Stomach (tissue), 4 donors: ENCODE measurements at regions not wholly inside any gene's neighbourhood (a gene's known extent, or its start where the extent isn't known, plus 50 kb on each side); places are given as distances from the start of the nearest gene placed in this dataset.

ENCODE experiments used
- CTCF ChIP-seq, 7 experiments: fragments of 450-650 bp in 4 of 7; fragments of 200-600 bp in 3 of 7; sonication (generic) in 3 of 7; IDR thresholded peaks; one replicate each; pipeline ENCODE4 v1.5.1; 2016 to 2019; ENCODE audit warnings: antibody characterized with exemption in 7 of 7, control low read depth in 2 of 7, mild to moderate bottlenecking in 1 of 7
- POLR2AphosphoS5 ChIP-seq, 3 donors: sonication (generic); formaldehyde crosslinking; IDR thresholded peaks; one replicate each; pipeline ENCODE4 v1.6.1; 2016; ENCODE audit warnings: antibody characterized with exemption in 3 of 3

GRCh38 chr2:51781691-51782090, 749.8 kb upstream of the NRXN1 start:
- TF ChIP-seq CTCF (IDR thresholded peaks at IDR 0.05) (no peak), POLR2AphosphoS5 (IDR thresholded peaks at IDR 0.05) (no peak)
